ENCODE measurements at regions not wholly inside any gene's neighbourhood (a gene's known extent, or its start where the extent isn't known, plus 50 kb on each side); places are given as distances from the start of the nearest gene placed in this dataset.
A peak's percentile ranks its signal among the peaks of the same experiment; 100 is the strongest.

DNA sequence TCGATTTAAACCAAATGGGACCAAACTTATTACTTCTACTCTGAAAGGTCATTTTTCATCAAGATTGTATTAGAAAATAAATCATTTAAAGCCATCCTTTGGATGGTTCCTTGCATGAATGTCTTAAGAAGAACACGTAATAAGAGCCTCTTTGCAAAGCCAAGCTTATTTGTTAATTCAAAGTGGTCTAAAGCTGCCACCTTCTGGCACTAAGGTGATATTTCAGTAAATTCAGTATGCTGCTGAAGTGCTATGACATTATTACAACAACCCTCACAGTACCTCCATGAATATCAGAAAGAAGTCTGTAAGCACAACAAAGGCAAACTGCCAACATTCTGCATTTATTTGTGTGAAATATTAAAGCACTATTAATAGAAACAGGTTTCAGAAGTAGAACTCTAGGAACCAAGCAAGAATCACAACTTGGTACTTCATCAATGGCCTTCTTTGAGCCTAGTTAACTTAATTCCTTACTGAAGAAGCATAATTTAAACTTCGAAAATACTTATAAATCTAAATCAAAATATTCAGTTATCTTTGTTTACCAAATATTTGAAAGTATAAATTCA lies 53.1 kb upstream of the TYRP1 start:
- H3K4me1 Mint-ChIP-seq = peaks cover 13% of the 10 kb centered on the region
- no peaks in the 10 kb centered on the region for H3K9me3 Mint-ChIP-seq
- TF ChIP-seq, protein P1, sequence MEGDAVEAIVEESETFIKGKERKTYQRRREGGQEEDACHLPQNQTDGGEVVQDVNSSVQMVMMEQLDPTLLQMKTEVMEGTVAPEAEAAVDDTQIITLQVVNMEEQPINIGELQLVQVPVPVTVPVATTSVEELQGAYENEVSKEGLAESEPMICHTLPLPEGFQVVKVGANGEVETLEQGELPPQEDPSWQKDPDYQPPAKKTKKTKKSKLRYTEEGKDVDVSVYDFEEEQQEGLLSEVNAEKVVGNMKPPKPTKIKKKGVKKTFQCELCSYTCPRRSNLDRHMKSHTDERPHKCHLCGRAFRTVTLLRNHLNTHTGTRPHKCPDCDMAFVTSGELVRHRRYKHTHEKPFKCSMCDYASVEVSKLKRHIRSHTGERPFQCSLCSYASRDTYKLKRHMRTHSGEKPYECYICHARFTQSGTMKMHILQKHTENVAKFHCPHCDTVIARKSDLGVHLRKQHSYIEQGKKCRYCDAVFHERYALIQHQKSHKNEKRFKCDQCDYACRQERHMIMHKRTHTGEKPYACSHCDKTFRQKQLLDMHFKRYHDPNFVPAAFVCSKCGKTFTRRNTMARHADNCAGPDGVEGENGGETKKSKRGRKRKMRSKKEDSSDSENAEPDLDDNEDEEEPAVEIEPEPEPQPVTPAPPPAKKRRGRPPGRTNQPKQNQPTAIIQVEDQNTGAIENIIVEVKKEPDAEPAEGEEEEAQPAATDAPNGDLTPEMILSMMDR (IDR thresholded peaks at IDR 0.05) = peak; percentile 51
- H3K4me3 Mint-ChIP-seq = no peak overlapping the region
- H3K27ac Mint-ChIP-seq = no peak overlapping the region
- no peaks in the 10 kb centered on the region for H3K36me3 Mint-ChIP-seq (ENCODE audit: low read depth)
- no peak for DNase-seq
- no peaks in the 10 kb centered on the region for H3K27me3 Mint-ChIP-seq (ENCODE audit: low read depth, poor library complexity)

DNA sequence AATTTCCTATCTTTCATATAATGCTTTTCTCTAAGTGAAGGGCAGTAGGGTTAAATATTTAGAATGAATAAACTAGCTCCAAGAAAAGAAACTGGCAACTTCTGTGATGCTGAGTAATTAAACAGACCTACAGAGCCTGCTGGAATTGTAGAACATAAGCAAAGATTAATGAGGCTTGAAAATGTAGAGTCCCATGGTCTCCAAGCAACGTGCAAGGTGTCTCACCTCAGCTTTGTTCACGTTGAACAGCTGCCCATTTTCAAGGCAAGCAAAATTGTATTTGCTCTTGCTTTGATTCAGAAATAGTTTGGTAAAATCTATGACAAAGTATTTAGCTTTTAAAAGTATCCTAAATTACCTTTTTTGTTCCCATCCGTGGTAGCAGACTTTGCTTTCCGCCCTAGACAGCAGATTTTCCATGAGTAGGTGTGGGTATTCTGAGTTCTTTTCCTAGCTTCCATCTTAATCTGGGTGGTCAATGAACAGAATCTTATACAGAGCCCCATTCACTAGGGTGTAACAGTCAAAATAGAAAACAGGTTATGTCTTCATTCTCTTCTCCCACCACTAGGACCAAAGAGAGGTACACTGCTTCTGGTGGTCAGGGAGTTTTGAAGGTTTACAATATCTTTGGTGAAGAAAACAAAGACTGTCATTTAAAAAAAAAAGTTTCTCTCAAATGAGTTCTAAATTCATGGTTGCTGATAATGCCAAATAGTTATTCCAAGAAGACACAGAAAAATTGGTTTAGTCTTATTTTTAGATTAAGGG lies 52.1 kb upstream of the TYRP1 start:
- no peak for DNase-seq
- H3K4me3 Mint-ChIP-seq = no peak overlapping the region
- no peaks in the 10 kb centered on the region for H3K27me3 Mint-ChIP-seq (ENCODE audit: low read depth, poor library complexity)
- no peaks in the 10 kb centered on the region for H3K9me3 Mint-ChIP-seq
- H3K4me1 Mint-ChIP-seq = peaks cover 13% of the 10 kb centered on the region
- no peak overlapping the region for H3K27ac Mint-ChIP-seq
- TF ChIP-seq, protein P1 (IDR thresholded peaks at IDR 0.05) = peak; percentile 8
- no peaks in the 10 kb centered on the region for H3K36me3 Mint-ChIP-seq (ENCODE audit: low read depth)
